B cell (primary cell): ENCODE measurements at regions not wholly inside any gene's neighbourhood (a gene's known extent, or its start where the extent isn't known, plus 50 kb on each side); places are given as distances from the start of the nearest gene placed in this dataset.

Source experiments
- CTCF ChIP-seq: fragments of 200-600 bp; IDR thresholded peaks from one replicate; pipeline ENCODE4 v1.8.0; 2022; ENCODE audit warnings: antibody characterized with exemption, mild to moderate bottlenecking
- EZH2 ChIP-seq: IDR thresholded peaks from 2 replicates; pipeline ENCODE4 v1.6.1; 2012; ENCODE audit warnings: borderline replicate concordance, low read depth, mild to moderate bottlenecking, moderate library complexity, low read length; ENCODE audit not compliant: insufficient read depth, poor library complexity, severe bottlenecking

GRCh38 chr11:11217289-11217928, 135.6 kb downstream of the CSNK2A3 start:
- no peak for TF ChIP-seq EZH2
- TF ChIP-seq CTCF: no peak
